ENCODE measurements at regions not wholly inside any gene's neighbourhood (a gene's known extent, or its start where the extent isn't known, plus 50 kb on each side); places are given as distances from the start of the nearest gene placed in this dataset.
"Not testable (repeated sequence)": the region's sequence is repeated elsewhere in the genome, so short reads cannot be mapped to it uniquely, and the experiment has no call there.

- H3K9me3 ChIP-seq (ENCODE audit: control insufficient read depth in 1 of 2, low read length in 2 of 2) = no peaks in the 10 kb centered on the region
- no peak overlapping the region for H3K27ac ChIP-seq (ENCODE audit: low read depth, low read length)
- H3K4me1 ChIP-seq (ENCODE audit: control insufficient read depth in 1 of 2, insufficient read depth in 2 of 2, low read length in 2 of 2) = peaks cover 25 to 31% of the 10 kb centered on the region in 2 donors
- H3K4me3 ChIP-seq (ENCODE audit: low read depth in 1 of 2, low read length in 2 of 2) = no peak overlapping the region
- H3K36me3 ChIP-seq (ENCODE audit: control insufficient read depth in 1 of 2, insufficient read depth in 2 of 2, low read length in 2 of 2) = no peaks in the 10 kb centered on the region
- H3K9ac ChIP-seq (ENCODE audit: low read depth in 1 of 2, low read length in 2 of 2) = no peak overlapping the region
- H3K27me3 ChIP-seq (ENCODE audit: control insufficient read depth in 1 of 2, insufficient read depth in 2 of 2, low read length in 2 of 2) = no peaks in the 10 kb centered on the region
These were observed 133.4 kb downstream of the SLC1A3 start for GRCh38 chr5:36739751-36740221.

DNA sequence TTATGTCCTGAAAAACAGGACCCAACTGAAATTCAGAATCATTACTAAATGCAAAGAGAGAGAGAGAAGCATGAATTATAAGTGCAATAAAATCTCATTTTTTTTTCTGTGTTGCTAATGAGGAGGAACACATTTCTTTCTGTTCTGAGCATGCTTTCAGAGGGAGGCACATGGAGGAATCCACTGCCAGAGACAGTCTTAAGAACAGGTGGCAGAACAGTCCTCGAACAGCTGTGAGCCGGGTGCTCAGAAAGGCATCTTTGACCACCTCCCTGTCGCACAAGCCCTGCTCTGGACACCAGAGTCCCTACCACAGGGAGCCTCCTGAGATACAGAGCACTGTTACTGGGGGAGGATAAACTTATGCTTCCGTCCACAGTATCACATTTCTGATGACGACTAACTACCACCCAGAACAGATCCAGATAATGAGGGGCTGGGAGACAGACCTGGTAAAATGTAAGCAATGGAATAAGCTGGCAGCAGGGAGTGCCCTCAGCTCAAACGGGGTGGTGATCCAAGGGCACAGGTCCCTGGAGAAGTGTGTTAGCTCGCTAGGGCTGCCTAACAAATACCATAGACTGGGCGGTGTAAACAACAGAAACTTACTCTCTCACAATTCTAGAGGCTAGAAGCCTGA is 134.0 kb downstream of the SLC1A3 start:
- H3K4me1 ChIP-seq (ENCODE audit: control insufficient read depth in 1 of 2, insufficient read depth in 2 of 2, low read length in 2 of 2) = peaks cover 30 to 31% of the 10 kb centered on the region in 2 donors
- H3K27me3 ChIP-seq (ENCODE audit: control insufficient read depth in 1 of 2, insufficient read depth in 2 of 2, low read length in 2 of 2) = no peaks in the 10 kb centered on the region
- H3K9me3 ChIP-seq (ENCODE audit: control insufficient read depth in 1 of 2, low read length in 2 of 2) = no peaks in the 10 kb centered on the region
- no peak overlapping the region for H3K4me3 ChIP-seq (ENCODE audit: low read depth in 1 of 2, low read length in 2 of 2)
- H3K27ac ChIP-seq (ENCODE audit: low read depth, low read length) = no peak overlapping the region
- no peaks in the 10 kb centered on the region for H3K36me3 ChIP-seq (ENCODE audit: control insufficient read depth in 1 of 2, insufficient read depth in 2 of 2, low read length in 2 of 2)
- H3K9ac ChIP-seq (ENCODE audit: low read depth in 1 of 2, low read length in 2 of 2) = no peak overlapping the region

- Histone ChIP-seq H3K27me3 (ENCODE audit: control insufficient read depth in 1 of 2, insufficient read depth in 2 of 2, low read length in 2 of 2) (no peaks in the 10 kb centered on the region), H3K4me3 (ENCODE audit: low read depth in 1 of 2, low read length in 2 of 2) (no peak overlapping the region), H3K4me1 (ENCODE audit: control insufficient read depth in 1 of 2, insufficient read depth in 2 of 2, low read length in 2 of 2) (peaks cover 36% of the 10 kb centered on the region in 2 donors), H3K36me3 (ENCODE audit: control insufficient read depth in 1 of 2, insufficient read depth in 2 of 2, low read length in 2 of 2) (no peaks in the 10 kb centered on the region), H3K27ac (ENCODE audit: low read depth, low read length) (no peak overlapping the region), H3K9me3 (ENCODE audit: control insufficient read depth in 1 of 2, low read length in 2 of 2) (no peaks in the 10 kb centered on the region), H3K9ac (ENCODE audit: low read depth in 1 of 2, low read length in 2 of 2) (no peak overlapping the region)
These were observed 134.7 kb downstream of the SLC1A3 start for GRCh38 chr5:36741128-36741527.

GRCh38 chr5:36743891-36744772 is 132.4 kb upstream of the NIPBL start:
- H3K27me3 ChIP-seq (ENCODE audit: control insufficient read depth in 1 of 2, insufficient read depth in 2 of 2, low read length in 2 of 2) = no peaks in the 10 kb centered on the region
- H3K9me3 ChIP-seq (ENCODE audit: control insufficient read depth in 1 of 2, low read length in 2 of 2) = no peaks in the 10 kb centered on the region
- H3K27ac ChIP-seq (ENCODE audit: low read depth, low read length) = peak overlapping the region; percentile 73
- H3K9ac ChIP-seq (ENCODE audit: low read depth in 1 of 2, low read length in 2 of 2) = peak overlapping the region; percentile 71 to 73
- peaks cover 36 to 40% of the 10 kb centered on the region in 2 donors for H3K4me1 ChIP-seq (ENCODE audit: control insufficient read depth in 1 of 2, insufficient read depth in 2 of 2, low read length in 2 of 2)
- H3K36me3 ChIP-seq (ENCODE audit: control insufficient read depth in 1 of 2, insufficient read depth in 2 of 2, low read length in 2 of 2) = no peaks in the 10 kb centered on the region
- H3K4me3 ChIP-seq (ENCODE audit: low read depth in 1 of 2, low read length in 2 of 2) = peak overlapping the region; percentile 79 to 98

DNA sequence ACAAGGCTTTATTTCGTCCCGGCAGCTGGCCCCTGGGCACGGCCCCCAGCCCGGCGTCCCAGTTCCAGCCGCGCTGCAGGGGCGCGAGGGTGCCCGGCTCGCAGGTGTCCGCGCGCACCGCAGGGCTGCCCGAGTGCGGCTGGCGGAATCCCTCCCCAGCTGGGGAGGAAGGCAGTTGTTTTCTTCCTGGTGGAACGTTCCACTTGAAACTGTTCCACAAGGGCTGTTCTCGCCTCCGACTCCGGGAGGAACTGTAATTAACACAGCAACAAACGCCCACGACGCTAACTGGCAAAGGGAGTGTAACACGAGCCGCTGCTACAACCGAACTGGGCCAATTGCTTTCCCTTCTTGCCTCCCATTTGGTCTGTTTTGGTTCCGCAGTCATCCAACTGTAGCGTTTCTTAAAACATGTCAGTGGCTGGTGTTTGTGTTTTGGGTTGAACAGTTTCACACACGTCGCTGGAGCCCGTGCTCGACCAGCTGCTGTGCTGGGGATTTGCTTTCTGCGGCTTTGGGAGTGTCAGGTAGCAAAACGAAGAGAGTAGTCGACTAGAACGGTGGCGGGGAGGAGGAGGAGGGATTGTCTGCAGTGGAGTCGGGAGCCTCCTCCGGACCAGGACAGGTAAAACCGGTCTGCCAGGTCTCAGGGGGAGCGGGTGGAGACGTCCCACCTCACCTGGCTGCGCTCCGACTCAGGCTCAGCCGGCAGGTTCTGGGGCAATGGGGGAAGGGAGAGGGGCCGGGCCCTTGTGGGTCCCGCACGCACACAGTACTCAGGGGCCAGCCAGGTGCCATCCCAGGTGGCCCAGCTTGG is 131.6 kb upstream of the NIPBL start:
- peak overlapping the region; percentile 71 to 73 for H3K9ac ChIP-seq (ENCODE audit: low read depth in 1 of 2, low read length in 2 of 2)
- peak overlapping the region; percentile 79 to 98 for H3K4me3 ChIP-seq (ENCODE audit: low read depth in 1 of 2, low read length in 2 of 2)
- H3K27me3 ChIP-seq (ENCODE audit: control insufficient read depth in 1 of 2, insufficient read depth in 2 of 2, low read length in 2 of 2) = no peaks in the 10 kb centered on the region
- peaks cover 33 to 36% of the 10 kb centered on the region in 2 donors for H3K4me1 ChIP-seq (ENCODE audit: control insufficient read depth in 1 of 2, insufficient read depth in 2 of 2, low read length in 2 of 2)
- H3K27ac ChIP-seq (ENCODE audit: low read depth, low read length) = peak overlapping the region; percentile 73
- H3K36me3 ChIP-seq (ENCODE audit: control insufficient read depth in 1 of 2, insufficient read depth in 2 of 2, low read length in 2 of 2) = no peaks in the 10 kb centered on the region
- no peaks in the 10 kb centered on the region for H3K9me3 ChIP-seq (ENCODE audit: control insufficient read depth in 1 of 2, low read length in 2 of 2)

GRCh38 chr5:36747794-36748193 is 128.8 kb upstream of the NIPBL start:
- H3K27ac ChIP-seq (ENCODE audit: low read depth, low read length); H3K9ac ChIP-seq (ENCODE audit: low read depth in 1 of 2, low read length in 2 of 2); H3K9me3 ChIP-seq (ENCODE audit: control insufficient read depth in 1 of 2, low read length in 2 of 2); H3K27me3 ChIP-seq (ENCODE audit: control insufficient read depth in 1 of 2, insufficient read depth in 2 of 2, low read length in 2 of 2); H3K36me3 ChIP-seq (ENCODE audit: control insufficient read depth in 1 of 2, insufficient read depth in 2 of 2, low read length in 2 of 2); H3K4me3 ChIP-seq (ENCODE audit: low read depth in 1 of 2, low read length in 2 of 2): not testable (repeated sequence)
- peaks cover 22 to 26% of the 10 kb centered on the region in 2 donors for H3K4me1 ChIP-seq (ENCODE audit: control insufficient read depth in 1 of 2, insufficient read depth in 2 of 2, low read length in 2 of 2)

GRCh38 chr5:36751886-36752285 is 124.7 kb upstream of the NIPBL start:
- no peak overlapping the region for H3K27ac ChIP-seq (ENCODE audit: low read depth, low read length)
- H3K27me3 ChIP-seq (ENCODE audit: control insufficient read depth in 1 of 2, insufficient read depth in 2 of 2, low read length in 2 of 2) = no peaks in the 10 kb centered on the region
- no peaks in the 10 kb centered on the region for H3K36me3 ChIP-seq (ENCODE audit: control insufficient read depth in 1 of 2, insufficient read depth in 2 of 2, low read length in 2 of 2)
- H3K4me1 ChIP-seq (ENCODE audit: control insufficient read depth in 1 of 2, insufficient read depth in 2 of 2, low read length in 2 of 2) = peaks cover 13 to 25% of the 10 kb centered on the region in 2 donors
- no peaks in the 10 kb centered on the region for H3K9me3 ChIP-seq (ENCODE audit: control insufficient read depth in 1 of 2, low read length in 2 of 2)
- no peak overlapping the region for H3K9ac ChIP-seq (ENCODE audit: low read depth in 1 of 2, low read length in 2 of 2)
- H3K4me3 ChIP-seq (ENCODE audit: low read depth in 1 of 2, low read length in 2 of 2) = no peak overlapping the region

GRCh38 chr5:36755342-36755741 is 121.2 kb upstream of the NIPBL start:
- H3K4me1 ChIP-seq (ENCODE audit: control insufficient read depth in 1 of 2, insufficient read depth in 2 of 2, low read length in 2 of 2) = peaks cover 13 to 25% of the 10 kb centered on the region in 2 donors
- no peak overlapping the region for H3K27ac ChIP-seq (ENCODE audit: low read depth, low read length)
- H3K4me3 ChIP-seq (ENCODE audit: low read depth in 1 of 2, low read length in 2 of 2) = no peak overlapping the region
- no peaks in the 10 kb centered on the region for H3K9me3 ChIP-seq (ENCODE audit: control insufficient read depth in 1 of 2, low read length in 2 of 2)
- H3K9ac ChIP-seq (ENCODE audit: low read depth in 1 of 2, low read length in 2 of 2) = no peak overlapping the region
- H3K36me3 ChIP-seq (ENCODE audit: control insufficient read depth in 1 of 2, insufficient read depth in 2 of 2, low read length in 2 of 2) = no peaks in the 10 kb centered on the region
- H3K27me3 ChIP-seq (ENCODE audit: control insufficient read depth in 1 of 2, insufficient read depth in 2 of 2, low read length in 2 of 2) = no peaks in the 10 kb centered on the region

DNA sequence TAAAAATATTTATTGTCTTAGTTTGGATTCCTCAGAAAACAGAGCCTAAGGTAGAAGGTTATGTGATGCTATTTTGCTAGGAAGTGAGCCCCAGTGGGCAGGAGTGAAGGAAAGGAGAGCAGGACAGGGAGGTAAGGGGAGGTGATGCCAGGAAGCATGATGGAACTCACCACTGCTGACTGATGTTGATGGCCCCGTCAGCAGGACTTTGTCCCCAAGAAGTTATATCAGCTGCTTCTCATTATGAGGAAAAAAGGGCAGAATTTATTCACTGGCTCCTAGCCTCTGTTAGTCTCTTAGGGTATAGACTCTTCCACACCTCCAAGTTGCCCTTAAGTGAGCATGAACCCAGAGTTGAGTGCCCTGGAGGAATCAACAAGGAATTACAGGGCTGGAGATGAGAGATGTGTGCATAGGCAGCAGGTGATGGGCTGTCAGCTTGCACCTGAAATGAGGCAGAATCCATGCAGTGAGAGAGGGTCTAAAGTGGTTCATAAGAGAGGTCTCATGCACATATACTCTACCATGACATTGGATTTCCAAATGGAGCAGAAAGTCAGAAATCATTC is 120.6 kb upstream of the NIPBL start:
- no peak overlapping the region for H3K9ac ChIP-seq (ENCODE audit: low read depth in 1 of 2, low read length in 2 of 2)
- no peaks in the 10 kb centered on the region for H3K9me3 ChIP-seq (ENCODE audit: control insufficient read depth in 1 of 2, low read length in 2 of 2)
- no peaks in the 10 kb centered on the region for H3K36me3 ChIP-seq (ENCODE audit: control insufficient read depth in 1 of 2, insufficient read depth in 2 of 2, low read length in 2 of 2)
- H3K4me1 ChIP-seq (ENCODE audit: control insufficient read depth in 1 of 2, insufficient read depth in 2 of 2, low read length in 2 of 2) = peaks cover 13 to 25% of the 10 kb centered on the region in 2 donors
- H3K27me3 ChIP-seq (ENCODE audit: control insufficient read depth in 1 of 2, insufficient read depth in 2 of 2, low read length in 2 of 2) = no peaks in the 10 kb centered on the region
- no peak overlapping the region for H3K27ac ChIP-seq (ENCODE audit: low read depth, low read length)
- H3K4me3 ChIP-seq (ENCODE audit: low read depth in 1 of 2, low read length in 2 of 2) = no peak overlapping the region

Data from duodenal mucosa (tissue), 2 donors.